AG09309 (cell line): ENCODE measurements at regions not wholly inside any gene's neighbourhood (a gene's known extent, or its start where the extent isn't known, plus 50 kb on each side); places are given as distances from the start of the nearest gene placed in this dataset.

Experiments used
- DNase-seq: peaks from one replicate; pipeline ENCODE4 v3.0.0-alpha.2; 2010; ENCODE audit warnings: low read depth
- H3K4me3 ChIP-seq: 2 replicates; pipeline ENCODE4 v1.5.1; 2011; ENCODE audit warnings: mild to moderate bottlenecking, low read depth, low read length, moderate library complexity; ENCODE audit not compliant: control insufficient read depth
- CTCF ChIP-seq: IDR thresholded peaks from 2 replicates; pipeline ENCODE4 v1.5.1; 2011; ENCODE audit warnings: mild to moderate bottlenecking, low read depth, low read length, inconsistent platforms; ENCODE audit not compliant: insufficient read depth, control insufficient read depth; ENCODE audit errors: missing control alignments

GRCh38 chr13:62631619-62632018 is 1216.0 kb upstream of the PCDH20 start:
- DNase-seq, result no peak
- no peak for TF ChIP-seq CTCF
- H3K4me3 ChIP-seq, result no peak overlapping the region

GRCh38 chr13:62631124-62631523 is 1215.5 kb upstream of the PCDH20 start:
- DNase-seq, result no peak
- no peak overlapping the region for H3K4me3 ChIP-seq
- no peak for TF ChIP-seq CTCF

GRCh38 chr13:62629618-62630017 is 1214.0 kb upstream of the PCDH20 start:
- DNase-seq, result no peak
- TF ChIP-seq CTCF, result no peak
- no peak overlapping the region for H3K4me3 ChIP-seq

GRCh38 chr13:62627226-62627625 is 1211.6 kb upstream of the PCDH20 start:
- no peak for TF ChIP-seq CTCF
- no peak for DNase-seq
- no peak overlapping the region for H3K4me3 ChIP-seq

- TF ChIP-seq CTCF, result no peak
- H3K4me3 ChIP-seq, result no peak overlapping the region
- DNase-seq, result no peak
These were observed 1211.1 kb upstream of the PCDH20 start for GRCh38 chr13:62626771-62627170.

- no peak overlapping the region for H3K4me3 ChIP-seq
- TF ChIP-seq CTCF, result no peak
- DNase-seq, result no peak
These were observed 1209.7 kb upstream of the PCDH20 start for GRCh38 chr13:62625214-62625881.
